ENCODE measurements at regions not wholly inside any gene's neighbourhood (a gene's known extent, or its start where the extent isn't known, plus 50 kb on each side); places are given as distances from the start of the nearest gene placed in this dataset.

DNA sequence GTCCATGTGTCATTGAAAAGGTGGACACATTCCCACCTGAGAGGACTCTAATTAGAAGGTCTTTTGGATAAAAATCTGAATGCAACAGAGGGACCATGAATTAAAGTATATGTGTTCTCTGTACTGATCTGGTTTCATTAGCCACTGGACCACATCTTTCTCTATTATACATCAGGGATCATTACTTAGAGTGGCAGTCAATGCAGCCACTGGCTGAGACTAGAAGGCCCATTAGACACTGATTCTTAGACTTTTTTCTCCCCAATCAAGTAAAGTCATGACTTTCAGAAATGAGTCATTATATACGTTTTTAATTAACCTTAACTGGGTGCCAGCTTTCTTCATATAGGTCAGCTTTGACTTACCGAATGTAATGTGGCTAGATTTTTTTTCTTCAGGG is 550.8 kb upstream of the CFAP20DC start:
- DNase-seq (ENCODE audit: low spot score) = no peak
- in situ Hi-C loops (cut with MboI; ENCODE audit: low sequenced_read_pairs, unreplicated experiment) = no loop called here
- TF ChIP-seq CTCF (IDR thresholded peaks at IDR 0.05; ENCODE audit: borderline replicate concordance, control extremely low read depth, extremely low read depth, insufficient read depth, missing control alignments) = no peak

DNA sequence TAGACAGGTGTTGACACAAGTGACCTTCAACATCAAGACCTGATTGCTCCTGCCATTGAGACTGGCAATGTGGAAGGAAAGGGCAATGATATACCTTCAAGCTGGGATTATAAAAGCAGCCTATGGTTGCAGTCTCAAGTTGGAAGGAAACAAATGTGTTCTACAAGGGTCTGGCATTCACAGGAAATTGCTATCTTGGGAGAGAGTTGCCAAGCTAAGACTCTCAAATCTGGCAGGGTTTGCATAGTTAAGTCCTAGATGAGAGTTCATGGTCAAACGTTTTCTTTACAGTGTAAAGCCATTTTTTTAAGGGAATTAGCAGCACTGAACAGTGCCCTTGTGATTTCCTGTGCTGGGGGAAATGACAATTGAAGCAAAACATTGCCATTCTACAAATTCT is 546.9 kb upstream of the CFAP20DC start:
- TF ChIP-seq CTCF (IDR thresholded peaks at IDR 0.05; ENCODE audit: borderline replicate concordance, control extremely low read depth, extremely low read depth, insufficient read depth, missing control alignments) = no peak
- no peak for DNase-seq (ENCODE audit: low spot score)
- in situ Hi-C loops (cut with MboI; ENCODE audit: low sequenced_read_pairs, unreplicated experiment) = loop anchor here (25.0 kb wide), 2 partner anchors 266 to 1791 kb away; no protein-coding TSS in a partner anchor

DNA sequence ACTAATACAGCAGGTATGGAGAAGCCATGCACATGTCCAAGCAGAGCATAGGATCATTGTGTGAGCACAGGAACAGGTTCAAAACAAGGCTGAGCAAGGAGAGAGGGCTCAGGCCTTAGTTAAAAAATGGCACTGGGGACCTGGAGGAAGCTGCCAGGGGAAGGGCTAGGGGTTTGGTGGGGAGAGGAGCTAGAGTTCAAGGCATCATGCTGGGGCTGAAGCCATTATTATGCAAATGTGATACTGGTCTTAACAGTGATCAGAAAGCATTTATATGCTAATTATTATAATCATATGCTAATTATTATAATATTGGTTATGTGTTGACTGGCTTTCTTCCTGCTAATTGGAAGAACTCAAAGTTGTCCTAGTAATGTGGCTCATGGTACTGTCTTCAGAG is 546.0 kb upstream of the CFAP20DC start:
- no peak for TF ChIP-seq CTCF (IDR thresholded peaks at IDR 0.05; ENCODE audit: borderline replicate concordance, control extremely low read depth, extremely low read depth, insufficient read depth, missing control alignments)
- in situ Hi-C loops (cut with MboI; ENCODE audit: low sequenced_read_pairs, unreplicated experiment) = loop anchor here (25.0 kb wide), 2 partner anchors 266 to 1791 kb away; no protein-coding TSS in a partner anchor
- no peak for DNase-seq (ENCODE audit: low spot score)

- TF ChIP-seq CTCF (IDR thresholded peaks at IDR 0.05; ENCODE audit: borderline replicate concordance, control extremely low read depth, extremely low read depth, insufficient read depth, missing control alignments) = no peak
- in situ Hi-C loops (cut with MboI; ENCODE audit: low sequenced_read_pairs, unreplicated experiment) = loop anchor here (25.0 kb wide), 2 partner anchors 269 to 1794 kb away; no protein-coding TSS in a partner anchor
- no peak for DNase-seq (ENCODE audit: low spot score)
These were observed 543.6 kb upstream of the CFAP20DC start for GRCh38 chr3:59593380-59593779.

DNA sequence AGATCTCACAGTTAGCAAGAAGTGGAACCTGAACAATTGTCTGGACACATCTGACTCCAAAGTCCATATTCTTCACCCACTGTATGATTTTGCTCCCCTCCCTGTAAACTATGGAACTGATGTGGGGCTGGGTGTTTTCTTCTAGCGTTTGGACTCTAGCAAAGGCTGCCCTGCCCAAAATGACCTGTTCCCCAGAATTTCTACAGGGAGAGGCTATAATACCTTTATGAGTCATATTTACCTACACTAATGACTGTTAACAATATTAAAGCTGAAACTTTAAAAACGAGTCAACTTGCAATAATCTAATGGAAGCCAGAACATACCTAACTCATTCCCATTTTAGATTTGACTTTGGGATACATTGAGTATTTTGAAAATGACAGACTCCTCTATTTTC is 531.2 kb upstream of the CFAP20DC start:
- in situ Hi-C loops (cut with MboI; ENCODE audit: low sequenced_read_pairs, unreplicated experiment) = loop anchor here (25.0 kb wide), 2 partner anchors 281 to 1806 kb away; no protein-coding TSS in a partner anchor
- no peak for TF ChIP-seq CTCF (IDR thresholded peaks at IDR 0.05; ENCODE audit: borderline replicate concordance, control extremely low read depth, extremely low read depth, insufficient read depth, missing control alignments)
- no peak for DNase-seq (ENCODE audit: low spot score)

DNA sequence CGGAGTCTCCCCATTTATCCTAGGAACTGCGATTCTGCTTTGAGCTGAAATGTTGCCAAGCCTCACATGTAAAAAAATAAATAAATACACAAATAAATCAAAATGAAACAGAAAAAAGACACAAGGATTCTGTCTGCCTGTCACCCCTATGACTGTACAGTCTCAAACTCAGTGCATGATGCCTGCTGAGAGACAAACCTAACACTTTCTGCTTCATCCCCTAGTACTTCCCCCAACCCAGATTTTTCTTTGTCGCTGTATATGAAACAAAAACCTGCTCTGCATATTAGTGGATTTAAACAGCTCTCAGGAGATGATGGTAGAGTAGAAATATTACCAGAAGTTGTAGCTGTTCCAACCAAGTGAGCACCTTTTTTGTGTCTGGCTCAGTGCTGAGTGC is 530.7 kb upstream of the CFAP20DC start:
- no peak for DNase-seq (ENCODE audit: low spot score)
- no peak for TF ChIP-seq CTCF (IDR thresholded peaks at IDR 0.05; ENCODE audit: borderline replicate concordance, control extremely low read depth, extremely low read depth, insufficient read depth, missing control alignments)
- in situ Hi-C loops (cut with MboI; ENCODE audit: low sequenced_read_pairs, unreplicated experiment) = loop anchor here (25.0 kb wide), 2 partner anchors 282 to 1807 kb away; no protein-coding TSS in a partner anchor
